Liver (tissue), 8 donors: ENCODE measurements at regions not wholly inside any gene's neighbourhood (a gene's known extent, or its start where the extent isn't known, plus 50 kb on each side); places are given as distances from the start of the nearest gene placed in this dataset.

Source experiments
- DNase-seq: peaks from one replicate; pipeline ENCODE4 v3.0.0-alpha.2; 2017; ENCODE audit warnings: low spot score
- H3K27ac ChIP-seq, 2 donors: one replicate each; pipeline ENCODE4 v1.7.0; 2013; ENCODE audit warnings: inconsistent platforms in 2 of 2, low read length in 2 of 2, control low read depth in 1 of 2, low read depth in 1 of 2, mild to moderate bottlenecking in 1 of 2
- H3K27me3 ChIP-seq, 4 donors: one replicate each; pipeline versions ENCODE4 v1.6.1 to v1.7.0; 2013; ENCODE audit warnings: low read length in 3 of 4, inconsistent platforms in 1 of 4, mild to moderate bottlenecking in 1 of 4, moderate library complexity in 1 of 4; ENCODE audit not compliant: control insufficient read depth in 4 of 4, insufficient read depth in 4 of 4
- H3K36me3 ChIP-seq, 4 donors: one replicate each; pipeline versions ENCODE4 v1.6.1 to v1.7.0; 2013; ENCODE audit warnings: low read length in 3 of 4, mild to moderate bottlenecking in 3 of 4, low read depth in 1 of 4, moderate library complexity in 1 of 4; ENCODE audit not compliant: control insufficient read depth in 4 of 4, insufficient read depth in 3 of 4
- H3K4me1 ChIP-seq, 4 donors: one replicate each; pipeline versions ENCODE4 v1.6.1 to v1.7.0; 2013; ENCODE audit warnings: low read length in 3 of 4, mild to moderate bottlenecking in 3 of 4, moderate library complexity in 1 of 4; ENCODE audit not compliant: control insufficient read depth in 4 of 4, insufficient read depth in 4 of 4
- H3K4me3 ChIP-seq, 3 donors: one replicate each; pipeline versions ENCODE4 v1.6.1 to v1.7.0; 2013; ENCODE audit warnings: low read length in 3 of 3, control low read depth in 1 of 3, low read depth in 1 of 3, mild to moderate bottlenecking in 1 of 3
- H3K9ac ChIP-seq, 2 donors: one replicate each; pipeline ENCODE4 v1.7.0; 2013; ENCODE audit warnings: low read length in 2 of 2, mild to moderate bottlenecking in 2 of 2, moderate library complexity in 2 of 2, control low read depth in 1 of 2, low read depth in 1 of 2
- H3K9me3 ChIP-seq, 4 donors: one replicate each; pipeline versions ENCODE4 v1.6.1 to v1.7.0; 2013; ENCODE audit warnings: low read length in 3 of 4; ENCODE audit not compliant: control insufficient read depth in 4 of 4
- EGR1 ChIP-seq, 2 donors: IDR thresholded peaks; 2 replicates each; pipeline ENCODE4 v1.6.1; 2016 to 2018; ENCODE audit warnings: antibody characterized with exemption in 2 of 2, low read depth in 2 of 2
- FOXA1 ChIP-seq: IDR thresholded peaks from 2 replicates; pipeline ENCODE4 v1.6.1; 2016; ENCODE audit warnings: antibody characterized with exemption
- FOXA2 ChIP-seq: IDR thresholded peaks from 2 replicates; pipeline ENCODE4 v1.6.1; 2016; ENCODE audit warnings: antibody characterized with exemption
- GABPA ChIP-seq, 2 donors: IDR thresholded peaks in 1 of 2; conservative IDR thresholded peaks in 1 of 2; 2 replicates each; pipeline ENCODE4 v1.6.1; 2016; ENCODE audit warnings: antibody characterized with exemption in 2 of 2, mild to moderate bottlenecking in 1 of 2, moderate library complexity in 1 of 2
- JUND ChIP-seq, 2 donors: IDR thresholded peaks; 2 replicates each; pipeline ENCODE4 v1.6.1; 2016; ENCODE audit warnings: antibody characterized with exemption in 2 of 2
- NR2F2 ChIP-seq: IDR thresholded peaks from 2 replicates; pipeline ENCODE4 v1.6.1; 2016; ENCODE audit warnings: antibody characterized with exemption
- RAD21 ChIP-seq, 2 donors: IDR thresholded peaks; 2 replicates each; pipeline ENCODE4 v1.6.1; 2016; ENCODE audit warnings: antibody characterized with exemption in 2 of 2, mild to moderate bottlenecking in 2 of 2
- RXRA ChIP-seq, 2 donors: IDR thresholded peaks; 2 replicates each; pipeline ENCODE4 v1.6.1; 2017 to 2018; ENCODE audit warnings: antibody characterized with exemption in 2 of 2, mild to moderate bottlenecking in 1 of 2
- SP1 ChIP-seq: IDR thresholded peaks from 2 replicates; pipeline ENCODE4 v1.6.1; 2018; ENCODE audit warnings: antibody characterized with exemption, mild to moderate bottlenecking
- YY1 ChIP-seq: IDR thresholded peaks from 2 replicates; pipeline ENCODE4 v1.6.1; 2016; ENCODE audit warnings: antibody characterized with exemption, mild to moderate bottlenecking
- WGBS: extraction: QIAGEN DNeasy Blood & Tissue Kit; methylation state at CpG from one replicate; pipeline ENCODE4 v1.1.7; 2013; 5-methylcytosine and 5-hydroxymethylcytosine counted together
- TF ChIP-seq, protein P1 (sequence below): IDR thresholded peaks from 2 replicates; pipeline ENCODE4 v1.6.1; 2016; ENCODE audit warnings: antibody characterized with exemption
- TF ChIP-seq, protein P2 (sequence below): IDR thresholded peaks from 2 replicates; pipeline ENCODE4 v1.6.1; 2016; ENCODE audit warnings: antibody characterized with exemption, mild to moderate bottlenecking
- TF ChIP-seq, protein P3 (sequence below): IDR thresholded peaks from 2 replicates; pipeline ENCODE4 v1.6.1; 2016; ENCODE audit warnings: antibody characterized with exemption
- TF ChIP-seq, protein P4 (sequence below): IDR thresholded peaks from 2 replicates; pipeline ENCODE4 v1.6.1; 2016; ENCODE audit warnings: antibody characterized with exemption
- TF ChIP-seq, protein P5 (sequence below): fragments of 150-350 bp; IDR thresholded peaks from 2 replicates; pipeline ENCODE4 v1.5.1; 2017; ENCODE audit warnings: improper control_type of control experiment, low read depth, low read length; ENCODE audit not compliant: missing input control
- donor health status: healthy.
- donor health status: healthy.
- donor health status: healthy.
- donor health status: healthy.
- donor health status: healthy.

- TF ChIP-seq, protein P1, sequence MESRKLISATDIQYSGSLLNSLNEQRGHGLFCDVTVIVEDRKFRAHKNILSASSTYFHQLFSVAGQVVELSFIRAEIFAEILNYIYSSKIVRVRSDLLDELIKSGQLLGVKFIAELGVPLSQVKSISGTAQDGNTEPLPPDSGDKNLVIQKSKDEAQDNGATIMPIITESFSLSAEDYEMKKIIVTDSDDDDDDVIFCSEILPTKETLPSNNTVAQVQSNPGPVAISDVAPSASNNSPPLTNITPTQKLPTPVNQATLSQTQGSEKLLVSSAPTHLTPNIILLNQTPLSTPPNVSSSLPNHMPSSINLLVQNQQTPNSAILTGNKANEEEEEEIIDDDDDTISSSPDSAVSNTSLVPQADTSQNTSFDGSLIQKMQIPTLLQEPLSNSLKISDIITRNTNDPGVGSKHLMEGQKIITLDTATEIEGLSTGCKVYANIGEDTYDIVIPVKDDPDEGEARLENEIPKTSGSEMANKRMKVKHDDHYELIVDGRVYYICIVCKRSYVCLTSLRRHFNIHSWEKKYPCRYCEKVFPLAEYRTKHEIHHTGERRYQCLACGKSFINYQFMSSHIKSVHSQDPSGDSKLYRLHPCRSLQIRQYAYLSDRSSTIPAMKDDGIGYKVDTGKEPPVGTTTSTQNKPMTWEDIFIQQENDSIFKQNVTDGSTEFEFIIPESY: no peak
- no peak for TF ChIP-seq JUND (IDR thresholded peaks at IDR 0.05)
- TF ChIP-seq, protein P2, sequence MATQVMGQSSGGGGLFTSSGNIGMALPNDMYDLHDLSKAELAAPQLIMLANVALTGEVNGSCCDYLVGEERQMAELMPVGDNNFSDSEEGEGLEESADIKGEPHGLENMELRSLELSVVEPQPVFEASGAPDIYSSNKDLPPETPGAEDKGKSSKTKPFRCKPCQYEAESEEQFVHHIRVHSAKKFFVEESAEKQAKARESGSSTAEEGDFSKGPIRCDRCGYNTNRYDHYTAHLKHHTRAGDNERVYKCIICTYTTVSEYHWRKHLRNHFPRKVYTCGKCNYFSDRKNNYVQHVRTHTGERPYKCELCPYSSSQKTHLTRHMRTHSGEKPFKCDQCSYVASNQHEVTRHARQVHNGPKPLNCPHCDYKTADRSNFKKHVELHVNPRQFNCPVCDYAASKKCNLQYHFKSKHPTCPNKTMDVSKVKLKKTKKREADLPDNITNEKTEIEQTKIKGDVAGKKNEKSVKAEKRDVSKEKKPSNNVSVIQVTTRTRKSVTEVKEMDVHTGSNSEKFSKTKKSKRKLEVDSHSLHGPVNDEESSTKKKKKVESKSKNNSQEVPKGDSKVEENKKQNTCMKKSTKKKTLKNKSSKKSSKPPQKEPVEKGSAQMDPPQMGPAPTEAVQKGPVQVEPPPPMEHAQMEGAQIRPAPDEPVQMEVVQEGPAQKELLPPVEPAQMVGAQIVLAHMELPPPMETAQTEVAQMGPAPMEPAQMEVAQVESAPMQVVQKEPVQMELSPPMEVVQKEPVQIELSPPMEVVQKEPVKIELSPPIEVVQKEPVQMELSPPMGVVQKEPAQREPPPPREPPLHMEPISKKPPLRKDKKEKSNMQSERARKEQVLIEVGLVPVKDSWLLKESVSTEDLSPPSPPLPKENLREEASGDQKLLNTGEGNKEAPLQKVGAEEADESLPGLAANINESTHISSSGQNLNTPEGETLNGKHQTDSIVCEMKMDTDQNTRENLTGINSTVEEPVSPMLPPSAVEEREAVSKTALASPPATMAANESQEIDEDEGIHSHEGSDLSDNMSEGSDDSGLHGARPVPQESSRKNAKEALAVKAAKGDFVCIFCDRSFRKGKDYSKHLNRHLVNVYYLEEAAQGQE: no peak
Observed at GRCh38 chr20:62564456-62565245, 77.7 kb upstream of the SLCO4A1 start (continued).

- WGBS: 88% methylated on average over 11 of the region's 11 CpGs
- Histone ChIP-seq H3K9ac (no peak overlapping the region), H3K9me3 (no peaks in the 10 kb centered on the region), H3K27ac (no peak overlapping the region), H3K4me3 (no peak overlapping the region), H3K4me1 (no peaks in the 10 kb centered on the region), H3K27me3 (peaks cover 0 to under 1% (median 0%) of the 10 kb centered on the region in 4 donors), H3K36me3 (no peaks in the 10 kb centered on the region)
- no peak for DNase-seq
- TF ChIP-seq FOXA1 (no peak), NR2F2 (no peak), EGR1 (IDR thresholded peaks at IDR 0.05; ENCODE audit: low read depth in 2 of 2) (no peak), FOXA2 (no peak), RAD21 (IDR thresholded peaks at IDR 0.05) (no peak), RXRA (IDR thresholded peaks at IDR 0.05) (no peak), SP1 (no peak), YY1 (no peak), GABPA (IDR thresholded peaks at IDR 0.05 in 1 of 2, conservative IDR thresholded peaks at IDR 0.05 in 1 of 2) (no peak)
- TF ChIP-seq, protein P3, sequence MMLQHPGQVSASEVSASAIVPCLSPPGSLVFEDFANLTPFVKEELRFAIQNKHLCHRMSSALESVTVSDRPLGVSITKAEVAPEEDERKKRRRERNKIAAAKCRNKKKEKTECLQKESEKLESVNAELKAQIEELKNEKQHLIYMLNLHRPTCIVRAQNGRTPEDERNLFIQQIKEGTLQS: no peak
- TF ChIP-seq, protein P4, sequence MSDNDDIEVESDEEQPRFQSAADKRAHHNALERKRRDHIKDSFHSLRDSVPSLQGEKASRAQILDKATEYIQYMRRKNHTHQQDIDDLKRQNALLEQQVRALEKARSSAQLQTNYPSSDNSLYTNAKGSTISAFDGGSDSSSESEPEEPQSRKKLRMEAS: no peak
- TF ChIP-seq, protein P5, sequence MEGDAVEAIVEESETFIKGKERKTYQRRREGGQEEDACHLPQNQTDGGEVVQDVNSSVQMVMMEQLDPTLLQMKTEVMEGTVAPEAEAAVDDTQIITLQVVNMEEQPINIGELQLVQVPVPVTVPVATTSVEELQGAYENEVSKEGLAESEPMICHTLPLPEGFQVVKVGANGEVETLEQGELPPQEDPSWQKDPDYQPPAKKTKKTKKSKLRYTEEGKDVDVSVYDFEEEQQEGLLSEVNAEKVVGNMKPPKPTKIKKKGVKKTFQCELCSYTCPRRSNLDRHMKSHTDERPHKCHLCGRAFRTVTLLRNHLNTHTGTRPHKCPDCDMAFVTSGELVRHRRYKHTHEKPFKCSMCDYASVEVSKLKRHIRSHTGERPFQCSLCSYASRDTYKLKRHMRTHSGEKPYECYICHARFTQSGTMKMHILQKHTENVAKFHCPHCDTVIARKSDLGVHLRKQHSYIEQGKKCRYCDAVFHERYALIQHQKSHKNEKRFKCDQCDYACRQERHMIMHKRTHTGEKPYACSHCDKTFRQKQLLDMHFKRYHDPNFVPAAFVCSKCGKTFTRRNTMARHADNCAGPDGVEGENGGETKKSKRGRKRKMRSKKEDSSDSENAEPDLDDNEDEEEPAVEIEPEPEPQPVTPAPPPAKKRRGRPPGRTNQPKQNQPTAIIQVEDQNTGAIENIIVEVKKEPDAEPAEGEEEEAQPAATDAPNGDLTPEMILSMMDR: no peak
Observed at GRCh38 chr20:62566266-62566665, 76.0 kb upstream of the SLCO4A1 start.
